Stomach (tissue), 8 donors: ENCODE measurements at regions not wholly inside any gene's neighbourhood (a gene's known extent, or its start where the extent isn't known, plus 50 kb on each side); places are given as distances from the start of the nearest gene placed in this dataset.

Source experiments
- DNase-seq, 2 donors: peaks; one replicate each; pipeline versions ENCODE4 v3.0.0 to v3.0.0-alpha.2; 2013 to 2019
- H3K27ac ChIP-seq, 5 donors: fragments of 200-600 bp in 4 of 5; sonication (generic) in 4 of 5; one replicate each; pipeline ENCODE4 v1.5.1; 2013 to 2019; ENCODE audit warnings: mild to moderate bottlenecking in 1 of 5, moderate library complexity in 1 of 5
- H3K27me3 ChIP-seq, 3 donors: fragments of 200-600 bp; sonication (generic); one replicate each; pipeline ENCODE4 v1.5.1; 2017 to 2019; ENCODE audit warnings: mixed run types in 1 of 3
- H3K36me3 ChIP-seq, 4 donors: fragments of 200-600 bp; sonication (generic); 1 replicate in 3 of 4; 2 replicates in 1 of 4; pipeline ENCODE4 v1.5.1; 2016 to 2019
- H3K4me1 ChIP-seq, 4 donors: fragments of 200-600 bp; sonication (generic); one replicate each; pipeline ENCODE4 v1.5.1; 2016 to 2019
- H3K4me3 ChIP-seq, 4 donors: fragments of 200-600 bp; sonication (generic) in 3 of 4; one replicate each; pipeline ENCODE4 v1.5.1; 2016 to 2019; ENCODE audit warnings: mild to moderate bottlenecking in 1 of 4
- H3K9me3 ChIP-seq, 4 donors: fragments of 200-600 bp; sonication (generic); one replicate each; pipeline ENCODE4 v1.5.1; 2016 to 2019
- CTCF ChIP-seq, 7 experiments: fragments of 450-650 bp in 4 of 7; fragments of 200-600 bp in 3 of 7; sonication (generic) in 3 of 7; IDR thresholded peaks; one replicate each; pipeline ENCODE4 v1.5.1; 2016 to 2019; ENCODE audit warnings: antibody characterized with exemption in 7 of 7, control low read depth in 2 of 7, mild to moderate bottlenecking in 1 of 7
- EP300 ChIP-seq: sonication (generic); formaldehyde crosslinking; IDR thresholded peaks from one replicate; pipeline ENCODE4 v1.6.1; 2017; ENCODE audit warnings: antibody characterized with exemption
- POLR2A ChIP-seq, 4 donors: fragments of 450-650 bp; IDR thresholded peaks; one replicate each; pipeline ENCODE4 v1.6.1; 2016; ENCODE audit warnings: antibody characterized with exemption in 4 of 4, control low read depth in 2 of 4, mild to moderate bottlenecking in 1 of 4, moderate library complexity in 1 of 4
- POLR2AphosphoS5 ChIP-seq, 3 donors: sonication (generic); formaldehyde crosslinking; IDR thresholded peaks; one replicate each; pipeline ENCODE4 v1.6.1; 2016; ENCODE audit warnings: antibody characterized with exemption in 3 of 3
- WGBS, 5 donors: extraction: QIAGEN DNeasy Blood & Tissue Kit in 3 of 5; methylation state at CpG; one replicate each; pipeline versions ENCODE4 v1.1.5 to v1.1.7; 2013 to 2018; 5-methylcytosine and 5-hydroxymethylcytosine counted together
- intact Hi-C: fragments of 100-400 bp; cut with DNase I; formaldehyde crosslinking; loops from one replicate; pipeline ENCODE4 v1.15.1; 2023; ENCODE audit warnings: low total_unique reads
- donor health status: healthy with polysubstance abuse.
- donor health status: Bipolar disorder and iron deficiency.
- donor health status: healthy.

- no peaks in the 10 kb centered on the region for H3K36me3 ChIP-seq
- H3K27ac ChIP-seq, result no peak overlapping the region
- no peaks in the 10 kb centered on the region for H3K9me3 ChIP-seq
- H3K27me3 ChIP-seq, result no peaks in the 10 kb centered on the region
- peaks cover 11 to 52% (median 35%) of the 10 kb centered on the region in 4 donors for H3K4me1 ChIP-seq
- H3K4me3 ChIP-seq, result no peak overlapping the region
- intact Hi-C loops, result no loop called here
- TF ChIP-seq POLR2AphosphoS5 (IDR thresholded peaks at IDR 0.05), result no peak
- no peak for TF ChIP-seq EP300
- no peak for TF ChIP-seq CTCF (IDR thresholded peaks at IDR 0.05)
- no peak for TF ChIP-seq POLR2A (IDR thresholded peaks at IDR 0.05)
- peak; percentile 61 for DNase-seq
- WGBS, 5 donors, result 38 to 55% (median 49%) methylated on average over 5 of the region's 5 CpGs
Observed at GRCh38 chr1:212162635-212163034, 122.6 kb upstream of the PPP2R5A start.

- no peak for DNase-seq
- peaks cover 11 to 41% (median 26%) of the 10 kb centered on the region in 4 donors for H3K4me1 ChIP-seq
- intact Hi-C loops, result no loop called here
- TF ChIP-seq EP300, result no peak
- no peak for TF ChIP-seq POLR2A (IDR thresholded peaks at IDR 0.05)
- TF ChIP-seq POLR2AphosphoS5 (IDR thresholded peaks at IDR 0.05), result no peak
- TF ChIP-seq CTCF (IDR thresholded peaks at IDR 0.05), result no peak
- no peak overlapping the region for H3K27ac ChIP-seq
- WGBS, 5 donors, result 94 to 97% (median 96%) methylated on average over 5 of the region's 5 CpGs
- no peaks in the 10 kb centered on the region for H3K27me3 ChIP-seq
- H3K9me3 ChIP-seq, result no peaks in the 10 kb centered on the region
- no peaks in the 10 kb centered on the region for H3K36me3 ChIP-seq
- no peak overlapping the region for H3K4me3 ChIP-seq
Observed at GRCh38 chr1:212164095-212164872, 120.9 kb upstream of the PPP2R5A start.

- no peak overlapping the region for H3K4me3 ChIP-seq
- intact Hi-C loops, result no loop called here
- DNase-seq, result no peak
- H3K27me3 ChIP-seq, result no peaks in the 10 kb centered on the region
- H3K27ac ChIP-seq, result no peak overlapping the region
- H3K9me3 ChIP-seq, result no peaks in the 10 kb centered on the region
- H3K4me1 ChIP-seq, result peaks cover 11 to 35% (median 25%) of the 10 kb centered on the region in 4 donors
- no peak for TF ChIP-seq CTCF (IDR thresholded peaks at IDR 0.05)
- WGBS, 5 donors, result 74 to 88% (median 82%) methylated on average over 4 of the region's 4 CpGs
- no peaks in the 10 kb centered on the region for H3K36me3 ChIP-seq
Observed at GRCh38 chr1:212166244-212166643, 119.0 kb upstream of the PPP2R5A start.

GRCh38 chr1:212166644-212167043 is 118.6 kb upstream of the PPP2R5A start:
- Histone ChIP-seq H3K27me3 (no peaks in the 10 kb centered on the region), H3K4me3 (no peak overlapping the region), H3K27ac (peak overlapping the region in 1 of 5 donors; percentile 16), H3K4me1 (peaks cover 11 to 31% (median 23%) of the 10 kb centered on the region in 4 donors), H3K9me3 (no peaks in the 10 kb centered on the region), H3K36me3 (no peaks in the 10 kb centered on the region)
- TF ChIP-seq CTCF (IDR thresholded peaks at IDR 0.05) (no peak), POLR2AphosphoS5 (IDR thresholded peaks at IDR 0.05) (no peak), EP300 (no peak), POLR2A (IDR thresholded peaks at IDR 0.05) (no peak)
- intact Hi-C loops, result no loop called here
- peak in 1 of 2 donors; percentile 31 for DNase-seq
- 25 to 37% (median 32%) methylated on average over 2 of the region's 2 CpGs for whole genome bisulfite sequencing, 5 donors
